Kidney glomerular epithelial cell (primary cell): ENCODE measurements at regions not wholly inside any gene's neighbourhood (a gene's known extent, or its start where the extent isn't known, plus 50 kb on each side); places are given as distances from the start of the nearest gene placed in this dataset.
A peak's percentile ranks its signal among the peaks of the same experiment; 100 is the strongest.

Source experiments
- DNase-seq: peaks from one replicate; lab custom pipeline; 2025; lab: John Stamatoyannopoulos, UW

- DNase-seq = no peak
Measured at GRCh38 chr4:60173103-60173502, 1027.0 kb upstream of the ADGRL3 start.

- no peak for DNase-seq
Measured at GRCh38 chr4:60173718-60174117, 1026.4 kb upstream of the ADGRL3 start.

- DNase-seq = no peak
Measured at GRCh38 chr4:60175241-60175640, 1024.9 kb upstream of the ADGRL3 start.

GRCh38 chr4:60187428-60187827 is 1012.7 kb upstream of the ADGRL3 start:
- DNase-seq = no peak

GRCh38 chr4:60189286-60189685 is 1010.8 kb upstream of the ADGRL3 start:
- DNase-seq = no peak

- DNase-seq = no peak
Measured at GRCh38 chr4:60194214-60194613, 1005.9 kb upstream of the ADGRL3 start.

GRCh38 chr4:60195256-60195655 is 1004.9 kb upstream of the ADGRL3 start:
- DNase-seq = no peak

- peak; percentile 69 for DNase-seq
Measured at GRCh38 chr4:60201052-60201673, 999.0 kb upstream of the ADGRL3 start.

GRCh38 chr4:60209588-60209987 is 990.5 kb upstream of the ADGRL3 start:
- no peak for DNase-seq

GRCh38 chr4:60215906-60216305 is 984.2 kb upstream of the ADGRL3 start:
- no peak for DNase-seq

- no peak for DNase-seq
Measured at GRCh38 chr4:60216752-60217151, 983.4 kb upstream of the ADGRL3 start.

- no peak for DNase-seq
Measured at GRCh38 chr4:60221866-60222265, 978.3 kb upstream of the ADGRL3 start.

- no peak for DNase-seq
Measured at GRCh38 chr4:60223208-60223923, 976.8 kb upstream of the ADGRL3 start.

- DNase-seq = no peak
Measured at GRCh38 chr4:60241866-60242265, 958.3 kb upstream of the ADGRL3 start.

GRCh38 chr4:60249784-60250183 is 950.3 kb upstream of the ADGRL3 start:
- no peak for DNase-seq

GRCh38 chr4:60250657-60251056 is 949.5 kb upstream of the ADGRL3 start:
- DNase-seq = no peak

GRCh38 chr4:60259781-60260180 is 940.3 kb upstream of the ADGRL3 start:
- DNase-seq = no peak

GRCh38 chr4:60266505-60266904 is 933.6 kb upstream of the ADGRL3 start:
- no peak for DNase-seq

GRCh38 chr4:60296386-60296785 is 903.7 kb upstream of the ADGRL3 start:
- DNase-seq = no peak

GRCh38 chr4:60313611-60314178 is 886.4 kb upstream of the ADGRL3 start:
- DNase-seq = no peak

- DNase-seq = no peak
Measured at GRCh38 chr4:60314416-60314815, 885.7 kb upstream of the ADGRL3 start.

GRCh38 chr4:60315586-60315985 is 884.5 kb upstream of the ADGRL3 start:
- DNase-seq = no peak

GRCh38 chr4:60326735-60327134 is 873.4 kb upstream of the ADGRL3 start:
- DNase-seq = no peak

- DNase-seq = no peak
Measured at GRCh38 chr4:60327651-60328050, 872.5 kb upstream of the ADGRL3 start.
